ENCODE measurements at regions not wholly inside any gene's neighbourhood (a gene's known extent, or its start where the extent isn't known, plus 50 kb on each side); places are given as distances from the start of the nearest gene placed in this dataset.

DNA sequence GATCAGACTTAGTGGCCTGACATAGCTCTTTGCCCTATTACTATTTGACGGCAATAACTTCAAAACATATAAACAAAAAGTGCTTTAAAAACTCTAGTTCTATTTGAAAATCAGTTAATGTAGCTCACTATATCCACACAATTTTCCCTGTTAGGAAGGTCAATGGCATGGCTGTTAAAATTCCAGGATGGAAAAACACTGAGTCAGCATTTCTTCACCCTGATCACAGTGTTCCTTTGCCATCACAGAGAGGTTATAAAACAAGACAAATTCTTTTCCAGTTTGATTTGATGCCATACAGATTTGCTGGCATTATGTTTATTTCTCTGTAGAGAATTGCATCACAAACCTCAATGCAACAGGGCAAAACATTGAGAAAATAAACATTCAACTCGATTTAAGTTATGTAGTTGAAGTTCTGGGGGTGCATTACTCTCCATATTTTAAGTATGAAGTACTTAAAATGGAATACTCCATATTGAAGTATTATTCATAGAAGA, 253.7 kb upstream of the HSF2 start:
- H3K9ac ChIP-seq: no peak overlapping the region
- H3K27ac ChIP-seq: no peak overlapping the region
- H3K36me3 ChIP-seq (ENCODE audit: control insufficient read depth, insufficient read depth, low read length): no peaks in the 10 kb centered on the region
- no peak overlapping the region for H3K4me3 ChIP-seq (ENCODE audit: low read depth, low read length)
- no peaks in the 10 kb centered on the region for H3K27me3 ChIP-seq (ENCODE audit: control insufficient read depth, insufficient read depth, low read length)
- no peak for TF ChIP-seq CTCF (IDR thresholded peaks at IDR 0.05)
- no peak overlapping the region for H3K4me2 ChIP-seq (ENCODE audit: low read length)
- no peaks in the 10 kb centered on the region for H3K9me3 ChIP-seq (ENCODE audit: control insufficient read depth, low read length)
- no peak overlapping the region for H2AFZ ChIP-seq
- H3K4me1 ChIP-seq: no peaks in the 10 kb centered on the region
- H3K79me2 ChIP-seq: no peaks in the 10 kb centered on the region

DNA sequence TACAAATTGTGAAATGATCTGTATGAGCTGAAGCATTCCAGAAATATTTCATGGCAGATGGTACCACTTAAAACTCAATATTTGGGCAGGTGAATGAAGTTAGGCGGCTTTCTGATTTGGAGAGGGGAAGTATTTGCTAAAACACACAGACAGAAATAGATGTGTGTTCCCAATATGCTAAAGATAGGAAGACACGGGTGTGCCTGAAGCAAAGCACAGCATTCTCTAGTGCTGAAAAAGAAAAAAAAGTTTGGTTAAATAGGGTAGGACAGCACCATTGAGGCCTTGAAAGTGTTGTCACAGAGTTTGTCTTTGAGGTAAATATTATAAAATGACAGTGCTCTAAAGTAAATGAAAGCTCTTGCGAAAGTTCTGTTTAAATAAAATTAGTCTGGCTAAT, 252.2 kb upstream of the HSF2 start:
- no peaks in the 10 kb centered on the region for H3K27me3 ChIP-seq (ENCODE audit: control insufficient read depth, insufficient read depth, low read length)
- H2AFZ ChIP-seq: no peak overlapping the region
- H3K9me3 ChIP-seq (ENCODE audit: control insufficient read depth, low read length): no peaks in the 10 kb centered on the region
- TF ChIP-seq CTCF (IDR thresholded peaks at IDR 0.05): no peak
- H3K36me3 ChIP-seq (ENCODE audit: control insufficient read depth, insufficient read depth, low read length): no peaks in the 10 kb centered on the region
- no peak overlapping the region for H3K9ac ChIP-seq
- no peak overlapping the region for H3K4me3 ChIP-seq (ENCODE audit: low read depth, low read length)
- no peak overlapping the region for H3K4me2 ChIP-seq (ENCODE audit: low read length)
- H3K79me2 ChIP-seq: no peaks in the 10 kb centered on the region
- H3K27ac ChIP-seq: no peak overlapping the region
- H3K4me1 ChIP-seq: no peaks in the 10 kb centered on the region

DNA sequence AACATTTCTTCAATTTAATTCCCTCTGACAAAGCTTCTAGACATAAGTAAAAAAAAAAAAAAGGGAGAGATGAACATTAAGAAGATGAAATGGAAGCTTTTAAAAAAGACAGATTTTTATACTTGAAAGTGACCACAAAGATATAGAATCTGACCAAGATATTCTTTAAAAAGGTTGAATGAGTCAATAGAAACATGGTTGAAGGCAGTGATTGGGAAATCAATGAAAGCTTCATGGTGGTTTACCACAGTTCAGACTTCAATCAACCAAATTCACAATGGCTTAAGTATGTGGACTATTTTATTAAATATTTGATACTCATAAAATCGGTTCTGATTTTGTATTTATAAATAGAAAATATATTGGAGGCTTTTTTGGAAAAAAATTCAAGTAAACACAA, 248.4 kb upstream of the HSF2 start:
- H3K9ac ChIP-seq: no peak overlapping the region
- no peaks in the 10 kb centered on the region for H3K36me3 ChIP-seq (ENCODE audit: control insufficient read depth, insufficient read depth, low read length)
- no peaks in the 10 kb centered on the region for H3K9me3 ChIP-seq (ENCODE audit: control insufficient read depth, low read length)
- no peak for TF ChIP-seq CTCF (IDR thresholded peaks at IDR 0.05)
- H3K27ac ChIP-seq: no peak overlapping the region
- H3K4me3 ChIP-seq (ENCODE audit: low read depth, low read length): no peak overlapping the region
- no peaks in the 10 kb centered on the region for H3K79me2 ChIP-seq
- H3K27me3 ChIP-seq (ENCODE audit: control insufficient read depth, insufficient read depth, low read length): no peaks in the 10 kb centered on the region
- no peak overlapping the region for H3K4me2 ChIP-seq (ENCODE audit: low read length)
- H2AFZ ChIP-seq: no peak overlapping the region
- no peaks in the 10 kb centered on the region for H3K4me1 ChIP-seq

DNA sequence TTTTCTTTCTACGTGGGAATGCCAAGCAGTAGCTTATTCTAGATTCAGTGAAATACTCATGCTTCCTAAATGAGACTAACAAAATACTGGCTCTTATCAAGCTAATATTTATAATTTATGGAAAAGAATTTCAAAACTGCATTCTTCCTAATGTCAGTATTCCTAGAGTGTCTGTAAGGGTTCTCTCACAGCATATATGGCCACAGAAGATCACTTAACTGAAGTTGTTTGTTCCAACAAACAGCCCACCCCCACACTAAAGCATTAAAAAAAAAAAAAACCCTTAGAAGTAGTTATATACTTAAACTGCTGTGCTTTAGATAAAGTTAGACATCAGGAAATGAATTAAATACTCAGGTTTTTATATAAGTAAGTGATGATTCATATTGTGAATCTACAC, 247.7 kb upstream of the HSF2 start:
- Histone ChIP-seq H3K36me3 (ENCODE audit: control insufficient read depth, insufficient read depth, low read length) (no peaks in the 10 kb centered on the region), H3K27ac (no peak overlapping the region), H3K4me3 (ENCODE audit: low read depth, low read length) (no peak overlapping the region)

More for the DNA sequence above, 247.7 kb upstream of the HSF2 start:
- TF ChIP-seq CTCF (IDR thresholded peaks at IDR 0.05): no peak
- H3K4me2 ChIP-seq (ENCODE audit: low read length): no peak overlapping the region
- no peak overlapping the region for H3K9ac ChIP-seq
- no peaks in the 10 kb centered on the region for H3K4me1 ChIP-seq
- H3K9me3 ChIP-seq (ENCODE audit: control insufficient read depth, low read length): no peaks in the 10 kb centered on the region
- H2AFZ ChIP-seq: no peak overlapping the region
- H3K27me3 ChIP-seq (ENCODE audit: control insufficient read depth, insufficient read depth, low read length): no peaks in the 10 kb centered on the region
- H3K79me2 ChIP-seq: no peaks in the 10 kb centered on the region

All from parathyroid adenoma (tissue), 2 donors.